ENCODE measurements at regions not wholly inside any gene's neighbourhood (a gene's known extent, or its start where the extent isn't known, plus 50 kb on each side); places are given as distances from the start of the nearest gene placed in this dataset.
A peak's percentile ranks its signal among the peaks of the same experiment; 100 is the strongest.

DNA sequence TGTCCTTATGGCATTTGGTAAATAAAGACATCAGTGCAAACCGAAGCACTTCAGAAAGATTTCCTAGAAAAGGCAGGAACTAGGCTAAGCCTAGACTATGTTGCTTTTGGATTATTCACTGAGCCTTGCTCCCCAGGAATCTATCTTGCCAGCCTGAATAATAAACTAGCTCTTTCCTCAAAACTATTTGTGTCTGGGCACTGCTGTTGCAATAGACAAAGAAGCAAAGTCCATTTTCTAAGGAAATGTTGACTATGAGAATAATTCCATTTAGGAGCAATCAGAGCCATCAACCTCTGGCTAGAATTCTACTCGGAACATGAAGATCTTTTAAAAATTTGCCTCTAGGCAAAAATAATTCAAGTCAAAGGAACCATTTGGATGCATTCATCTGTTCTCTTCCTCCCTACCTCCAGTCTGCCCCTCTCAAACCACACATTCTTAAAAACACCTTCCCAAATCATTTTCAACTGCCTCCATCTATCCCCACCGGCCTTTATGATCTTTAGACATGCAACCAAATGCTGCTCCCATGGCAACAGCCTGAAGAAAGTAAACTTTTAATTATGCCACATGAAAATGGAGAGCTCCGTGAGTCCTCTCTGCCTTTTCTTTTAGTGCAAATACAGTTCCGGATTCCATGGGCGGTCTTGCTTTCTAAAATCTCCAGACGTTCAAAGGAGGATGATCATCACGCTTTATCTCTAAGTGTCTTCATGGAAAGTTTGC lies 61.5 kb upstream of the FZD10 start:
- CTCF ChIA-PET = no interaction called here
- peaks cover 8% of the 10 kb centered on the region; the same call in 2 of the 3 replicates for H3K4me1 ChIP-seq

DNA sequence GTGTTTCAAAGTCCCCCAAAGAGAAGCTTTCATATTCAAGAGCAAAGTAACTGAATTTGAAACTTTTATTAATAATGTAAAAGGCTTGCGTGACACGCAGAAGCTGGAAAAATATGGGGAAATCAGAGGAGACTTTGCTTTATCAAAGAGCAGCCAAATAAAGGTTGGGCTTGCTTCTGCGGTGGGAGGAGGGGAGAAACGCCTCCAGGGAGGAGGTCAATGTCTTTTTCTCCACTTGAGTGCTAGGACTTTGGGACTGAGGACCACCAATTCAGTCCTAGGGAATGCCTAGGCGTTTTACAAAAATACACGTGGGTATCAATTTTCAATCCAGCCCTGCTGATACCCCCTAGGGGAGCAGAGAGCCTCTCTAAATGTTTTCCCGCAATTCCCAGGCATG lies 60.9 kb upstream of the FZD10 start:
- no peak for TF ChIP-seq BHLHE40 (IDR thresholded peaks at IDR 0.05; ENCODE audit: low read depth, low read length)
- TF ChIP-seq, protein P1, sequence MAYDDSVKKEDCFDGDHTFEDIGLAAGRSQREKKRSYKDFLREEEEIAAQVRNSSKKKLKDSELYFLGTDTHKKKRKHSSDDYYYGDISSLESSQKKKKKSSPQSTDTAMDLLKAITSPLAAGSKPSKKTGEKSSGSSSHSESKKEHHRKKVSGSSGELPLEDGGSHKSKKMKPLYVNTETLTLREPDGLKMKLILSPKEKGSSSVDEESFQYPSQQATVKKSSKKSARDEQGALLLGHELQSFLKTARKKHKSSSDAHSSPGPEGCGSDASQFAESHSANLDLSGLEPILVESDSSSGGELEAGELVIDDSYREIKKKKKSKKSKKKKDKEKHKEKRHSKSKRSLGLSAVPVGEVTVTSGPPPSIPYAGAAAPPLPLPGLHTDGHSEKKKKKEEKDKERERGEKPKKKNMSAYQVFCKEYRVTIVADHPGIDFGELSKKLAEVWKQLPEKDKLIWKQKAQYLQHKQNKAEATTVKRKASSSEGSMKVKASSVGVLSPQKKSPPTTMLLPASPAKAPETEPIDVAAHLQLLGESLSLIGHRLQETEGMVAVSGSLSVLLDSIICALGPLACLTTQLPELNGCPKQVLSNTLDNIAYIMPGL (CRISPR knock-in tag; IDR thresholded peaks at IDR 0.05; ENCODE audit: borderline replicate concordance) = no peak
- no peak for TF ChIP-seq RARB (CRISPR knock-in tag; IDR thresholded peaks at IDR 0.05)
- TF ChIP-seq JUNB (IDR thresholded peaks at IDR 0.05) = no peak
- TF ChIP-seq HOXB5 (CRISPR knock-in tag; IDR thresholded peaks at IDR 0.05) = no peak
- TF ChIP-seq HOXA7 (CRISPR knock-in tag; IDR thresholded peaks at IDR 0.05) = no peak
- no peak for TF ChIP-seq ESRRA (IDR thresholded peaks at IDR 0.05; ENCODE audit: borderline replicate concordance, low read length)
- TF ChIP-seq CBX8 (IDR thresholded peaks at IDR 0.05) = no peak
- TF ChIP-seq KDM5A (IDR thresholded peaks at IDR 0.05) = no peak
- FAIRE-seq = no peak
- Histone ChIP-seq H3K4me2 (no peak overlapping the region), H3K27ac (peak overlapping the region in 1 of 2 experiments; percentile 38; a peak in 1 of 6 replicates), H3K4me1 (peaks cover 8% of the 10 kb centered on the region; the same call in 2 of the 3 replicates), H3K4me3 (no peak overlapping the region), H3K9me3 (no peaks in the 10 kb centered on the region; the same call in 2 of the 3 replicates)
- ChIA-PET POLR2A (no interaction called here), CTCF (no interaction called here)
- no peak for ATAC-seq
- WGBS (ENCODE audit: missing lambda C conversion rate) = 36% methylated on average over 7 of the region's 7 CpGs
- DNase-seq (ENCODE audit: low read depth in 1 of 2, low spot score in 1 of 2) = no peak

More for the DNA sequence above, 61.5 kb upstream of the FZD10 start:
- POLR2A ChIA-PET = no interaction called here
- H3K4me3 ChIP-seq = no peak overlapping the region
- no peak for FAIRE-seq
- H3K9me3 ChIP-seq = no peaks in the 10 kb centered on the region; the same call in 2 of the 3 replicates
- WGBS (ENCODE audit: missing lambda C conversion rate) = 42% methylated on average over 8 of the region's 8 CpGs
- no peak overlapping the region for H3K4me2 ChIP-seq
- ATAC-seq = no peak
- no peak for DNase-seq (ENCODE audit: low read depth in 1 of 2, low spot score in 1 of 2)
- TF ChIP-seq HOXB13 (CRISPR knock-in tag; IDR thresholded peaks at IDR 0.05; ENCODE audit: low read depth) (no peak), RAD21 (conservative IDR thresholded peaks at IDR 0.05 in 1 of 2, IDR thresholded peaks at IDR 0.05 in 1 of 2) (no peak), RCOR1 (IDR thresholded peaks at IDR 0.05; ENCODE audit: low read depth, low read length) (no peak), EHF (CRISPR knock-in tag; IDR thresholded peaks at IDR 0.05) (no peak), TFCP2L1 (CRISPR knock-in tag; IDR thresholded peaks at IDR 0.05) (no peak), SMC3 (IDR thresholded peaks at IDR 0.05) (no peak), NR3C1 (IDR thresholded peaks at IDR 0.05) (no peak), ZSCAN20 (CRISPR knock-in tag; IDR thresholded peaks at IDR 0.05) (no peak), ZNF302 (CRISPR knock-in tag; IDR thresholded peaks at IDR 0.05) (no peak), POLR2AphosphoS2 (conservative IDR thresholded peaks at IDR 0.05; ENCODE audit: low read length) (no peak), CBX2 (IDR thresholded peaks at IDR 0.05; ENCODE audit: borderline replicate concordance, low read depth) (no peak), CHD4 (IDR thresholded peaks at IDR 0.05; ENCODE audit: borderline replicate concordance) (no peak), CEBPB (IDR thresholded peaks at IDR 0.05) (no peak), NFE2L2 (conservative IDR thresholded peaks at IDR 0.05; ENCODE audit: low read length) (no peak), SREBF2 (IDR thresholded peaks at IDR 0.05) (no peak), FOXS1 (CRISPR knock-in tag; IDR thresholded peaks at IDR 0.05) (no peak)
- TF ChIP-seq, protein P2, sequence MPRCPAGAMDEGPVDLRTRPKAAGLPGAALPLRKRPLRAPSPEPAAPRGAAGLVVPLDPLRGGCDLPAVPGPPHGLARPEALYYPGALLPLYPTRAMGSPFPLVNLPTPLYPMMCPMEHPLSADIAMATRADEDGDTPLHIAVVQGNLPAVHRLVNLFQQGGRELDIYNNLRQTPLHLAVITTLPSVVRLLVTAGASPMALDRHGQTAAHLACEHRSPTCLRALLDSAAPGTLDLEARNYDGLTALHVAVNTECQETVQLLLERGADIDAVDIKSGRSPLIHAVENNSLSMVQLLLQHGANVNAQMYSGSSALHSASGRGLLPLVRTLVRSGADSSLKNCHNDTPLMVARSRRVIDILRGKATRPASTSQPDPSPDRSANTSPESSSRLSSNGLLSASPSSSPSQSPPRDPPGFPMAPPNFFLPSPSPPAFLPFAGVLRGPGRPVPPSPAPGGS (IDR thresholded peaks at IDR 0.05) = no peak
- TF ChIP-seq, protein P3, sequence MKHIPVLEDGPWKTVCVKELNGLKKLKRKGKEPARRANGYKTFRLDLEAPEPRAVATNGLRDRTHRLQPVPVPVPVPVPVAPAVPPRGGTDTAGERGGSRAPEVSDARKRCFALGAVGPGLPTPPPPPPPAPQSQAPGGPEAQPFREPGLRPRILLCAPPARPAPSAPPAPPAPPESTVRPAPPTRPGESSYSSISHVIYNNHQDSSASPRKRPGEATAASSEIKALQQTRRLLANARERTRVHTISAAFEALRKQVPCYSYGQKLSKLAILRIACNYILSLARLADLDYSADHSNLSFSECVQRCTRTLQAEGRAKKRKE (CRISPR knock-in tag; IDR thresholded peaks at IDR 0.05; ENCODE audit: low read depth) = no peak
- TF ChIP-seq, protein P4, sequence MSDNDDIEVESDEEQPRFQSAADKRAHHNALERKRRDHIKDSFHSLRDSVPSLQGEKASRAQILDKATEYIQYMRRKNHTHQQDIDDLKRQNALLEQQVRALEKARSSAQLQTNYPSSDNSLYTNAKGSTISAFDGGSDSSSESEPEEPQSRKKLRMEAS (IDR thresholded peaks at IDR 0.05) = no peak
- TF ChIP-seq, protein P5, sequence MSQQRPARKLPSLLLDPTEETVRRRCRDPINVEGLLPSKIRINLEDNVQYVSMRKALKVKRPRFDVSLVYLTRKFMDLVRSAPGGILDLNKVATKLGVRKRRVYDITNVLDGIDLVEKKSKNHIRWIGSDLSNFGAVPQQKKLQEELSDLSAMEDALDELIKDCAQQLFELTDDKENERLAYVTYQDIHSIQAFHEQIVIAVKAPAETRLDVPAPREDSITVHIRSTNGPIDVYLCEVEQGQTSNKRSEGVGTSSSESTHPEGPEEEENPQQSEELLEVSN (IDR thresholded peaks at IDR 0.05; ENCODE audit: borderline replicate concordance, low read depth) = no peak
- peak overlapping the region in 1 of 2 experiments; percentile 38; a peak in 1 of 6 replicates for H3K27ac ChIP-seq
